COR-L47 (cell line): ENCODE measurements at regions not wholly inside any gene's neighbourhood (a gene's known extent, or its start where the extent isn't known, plus 50 kb on each side); places are given as distances from the start of the nearest gene placed in this dataset.
"Not testable (repeated sequence)": the region's sequence is repeated elsewhere in the genome, so short reads cannot be mapped to it uniquely, and the experiment has no call there.

Source experiments
- DNase-seq: peaks from one replicate; lab custom pipeline; 2025; lab: John Stamatoyannopoulos, UW

GRCh38 chr17:445839-446238 is 93.2 kb upstream of the RPH3AL start, which contains the start of gene RFLNB:
Gene RFLNB (minus strand): TSS chr17:445939.
- DNase-seq, result not testable (repeated sequence)

GRCh38 chr17:444879-445454 is 92.4 kb upstream of the RPH3AL start:
- DNase-seq, result no peak

GRCh38 chr17:443109-443508 is 90.5 kb upstream of the RPH3AL start:
- DNase-seq, result no peak

GRCh38 chr17:441155-441950 is 88.7 kb upstream of the RPH3AL start:
- no peak for DNase-seq

GRCh38 chr17:438191-438590 is 85.6 kb upstream of the RPH3AL start:
- DNase-seq, result no peak

- DNase-seq, result no peak
These were observed 84.9 kb upstream of the RPH3AL start for GRCh38 chr17:437545-437944.

GRCh38 chr17:436571-436970 is 84.0 kb upstream of the RPH3AL start:
- DNase-seq, result no peak

- not testable (repeated sequence) for DNase-seq
These were observed 79.9 kb upstream of the RPH3AL start for GRCh38 chr17:432471-432870.

- DNase-seq, result no peak
These were observed 78.9 kb upstream of the RPH3AL start for GRCh38 chr17:431494-431893.

- no peak for DNase-seq
These were observed 77.0 kb upstream of the RPH3AL start for GRCh38 chr17:429589-429988.

- no peak for DNase-seq
These were observed 75.8 kb upstream of the RPH3AL start for GRCh38 chr17:428414-428813.

- no peak for DNase-seq
These were observed 75.3 kb upstream of the RPH3AL start for GRCh38 chr17:427891-428290.

GRCh38 chr17:427327-427726 is 74.7 kb upstream of the RPH3AL start:
- DNase-seq, result no peak

GRCh38 chr17:422196-422930 is 69.8 kb upstream of the RPH3AL start:
- no peak for DNase-seq

GRCh38 chr17:420479-421175 is 68.0 kb upstream of the RPH3AL start:
- no peak for DNase-seq

- no peak for DNase-seq
These were observed 66.6 kb upstream of the RPH3AL start for GRCh38 chr17:419073-419735.

- DNase-seq, result no peak
These were observed 65.8 kb upstream of the RPH3AL start for GRCh38 chr17:418421-418751.

- DNase-seq, result no peak
These were observed 65.2 kb upstream of the RPH3AL start for GRCh38 chr17:417691-418420.

GRCh38 chr17:416293-417206 is 63.9 kb upstream of the RPH3AL start:
- no peak for DNase-seq

- DNase-seq, result no peak
These were observed 61.2 kb upstream of the RPH3AL start for GRCh38 chr17:413706-414380.
